Fibroblast of the conjunctiva (primary cell): ENCODE measurements at regions not wholly inside any gene's neighbourhood (a gene's known extent, or its start where the extent isn't known, plus 50 kb on each side); places are given as distances from the start of the nearest gene placed in this dataset.
"Not testable (repeated sequence)": the region's sequence is repeated elsewhere in the genome, so short reads cannot be mapped to it uniquely, and the experiment has no call there.

Source experiments
- DNase-seq: peaks from one replicate; pipeline ENCODE4 v3.0.0-alpha.2; 2010; ENCODE audit warnings: low read depth

DNA sequence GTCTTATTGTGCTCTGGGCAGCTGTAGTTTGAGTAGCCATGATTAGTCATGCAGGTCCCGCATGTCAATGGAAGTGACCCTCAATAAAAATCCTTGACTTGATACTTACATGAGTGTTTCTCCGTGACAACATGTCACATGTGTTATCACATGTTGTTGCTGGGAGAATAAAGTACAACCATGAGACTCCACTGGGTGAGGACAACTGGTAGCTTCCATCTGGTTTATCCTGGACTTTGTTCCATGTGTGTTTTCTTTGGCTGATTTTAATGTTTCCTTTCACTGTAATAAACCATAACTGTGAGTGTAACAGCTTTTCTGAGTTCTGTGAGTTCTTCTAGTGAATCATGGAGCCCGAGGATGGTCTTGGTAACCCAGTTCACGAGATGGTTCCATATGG lies 63.1 kb upstream of the NDN start:
- DNase-seq, result no peak

- no peak for DNase-seq
Observed at GRCh38 chr15:23750776-23751175, 63.7 kb upstream of the NDN start.

- no peak for DNase-seq
Observed at GRCh38 chr15:23753248-23753647, 66.1 kb upstream of the NDN start.

DNA sequence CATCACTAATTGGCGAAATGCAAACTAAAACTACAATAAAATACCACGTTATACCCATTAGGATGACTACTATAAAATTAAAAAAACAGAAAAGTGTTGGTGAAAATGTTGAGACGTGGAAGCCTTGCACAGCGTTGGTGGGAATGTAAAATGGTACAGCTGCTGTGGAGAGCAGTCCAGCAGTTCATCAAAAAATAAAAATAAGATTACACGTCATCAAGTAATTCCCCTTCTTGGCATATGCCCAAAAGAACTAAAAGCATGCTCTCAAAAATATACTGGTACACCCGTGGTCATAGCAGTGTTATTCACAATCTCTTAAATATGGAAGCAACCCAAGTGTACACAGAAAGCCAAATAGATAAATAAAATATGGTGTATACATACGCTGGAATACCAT lies 71.8 kb upstream of the NDN start:
- DNase-seq, result no peak

- DNase-seq, result no peak
Observed at GRCh38 chr15:23760024-23760423, 72.9 kb upstream of the NDN start.

DNA sequence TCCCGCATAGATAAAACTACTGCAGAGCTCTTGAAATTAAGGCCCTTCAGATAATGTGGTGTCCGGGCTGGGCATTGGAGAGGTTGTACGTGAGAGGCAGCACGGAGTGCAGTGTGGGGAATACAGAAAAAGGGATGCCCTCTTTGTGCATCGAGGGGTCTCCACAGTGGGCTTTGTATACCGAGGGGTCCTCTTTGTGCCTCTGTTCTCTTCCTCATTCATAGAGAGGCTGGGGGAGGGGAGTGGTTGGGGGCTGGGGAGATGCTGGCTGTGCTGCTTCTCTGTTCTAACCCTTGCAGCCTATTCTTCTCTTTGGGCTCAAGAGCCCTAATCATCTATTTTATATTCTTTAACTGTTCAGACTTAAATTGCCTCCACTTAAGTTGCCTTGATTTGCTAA lies 74.3 kb upstream of the NDN start:
- no peak for DNase-seq

DNA sequence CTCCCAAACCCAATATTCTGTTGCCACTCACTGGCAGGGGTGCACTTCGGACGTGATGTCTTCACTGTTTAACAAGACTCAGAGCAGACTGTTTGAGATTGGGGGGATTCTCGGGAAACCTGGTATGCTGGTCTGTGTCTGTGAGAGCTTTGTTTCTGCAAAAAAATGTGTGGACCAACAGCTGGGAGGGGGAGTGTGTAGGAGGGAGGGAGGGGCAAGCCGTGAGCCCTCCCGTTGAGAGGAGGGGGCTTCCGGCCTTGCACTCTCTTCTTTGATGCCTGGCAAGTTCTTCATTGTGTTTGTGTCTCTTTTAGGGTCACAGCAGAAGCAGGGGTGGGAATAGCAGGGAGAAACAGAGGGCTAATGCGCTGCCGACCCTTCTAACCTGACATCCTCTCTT lies 74.9 kb upstream of the NDN start:
- no peak for DNase-seq

DNA sequence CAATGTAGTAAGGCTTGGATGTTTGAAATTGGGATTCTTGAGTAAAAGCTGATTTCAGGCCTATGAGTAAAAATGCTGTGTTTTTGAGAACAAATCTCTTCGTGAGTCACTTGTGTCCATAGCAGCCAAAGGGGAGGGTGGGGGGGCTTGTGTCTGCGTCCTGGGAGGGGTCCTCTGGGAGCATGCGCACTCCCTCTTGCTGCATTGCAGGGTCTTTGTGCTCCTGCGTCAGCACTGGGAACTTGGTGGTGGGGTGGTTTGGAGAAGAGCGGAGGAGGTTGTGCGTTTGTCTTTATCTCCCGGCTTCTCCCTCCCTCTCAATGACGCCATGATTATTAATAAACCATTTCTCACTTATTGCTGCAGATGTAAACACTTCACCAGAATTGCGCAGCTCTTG lies 75.9 kb upstream of the NDN start:
- no peak for DNase-seq

DNA sequence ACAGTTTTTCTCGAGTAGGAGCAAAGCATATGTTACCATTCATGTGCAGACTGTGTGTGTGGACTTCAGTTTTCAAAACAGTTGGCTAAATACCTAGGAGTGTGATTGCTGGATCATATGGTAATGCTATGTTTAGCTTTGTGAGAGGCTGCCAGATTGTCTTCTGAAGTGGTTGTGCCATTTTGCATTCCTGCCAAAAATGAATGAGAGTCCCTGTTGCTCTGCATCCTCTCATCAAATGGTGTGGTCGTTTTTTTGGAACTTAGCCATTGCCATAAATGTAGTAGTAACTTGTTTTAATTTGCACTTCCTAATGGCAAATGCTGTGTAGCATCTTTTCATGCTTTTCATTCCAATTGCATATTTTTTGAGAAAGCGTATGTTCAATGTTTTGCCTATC lies 77.2 kb upstream of the NDN start:
- no peak for DNase-seq

- DNase-seq, result no peak
Observed at GRCh38 chr15:23764716-23765115, 77.6 kb upstream of the NDN start.

GRCh38 chr15:23766779-23767178 lies 79.7 kb upstream of the NDN start:
- DNase-seq, result not testable (repeated sequence)

GRCh38 chr15:23773093-23773492 lies 86.0 kb upstream of the NDN start:
- no peak for DNase-seq

DNA sequence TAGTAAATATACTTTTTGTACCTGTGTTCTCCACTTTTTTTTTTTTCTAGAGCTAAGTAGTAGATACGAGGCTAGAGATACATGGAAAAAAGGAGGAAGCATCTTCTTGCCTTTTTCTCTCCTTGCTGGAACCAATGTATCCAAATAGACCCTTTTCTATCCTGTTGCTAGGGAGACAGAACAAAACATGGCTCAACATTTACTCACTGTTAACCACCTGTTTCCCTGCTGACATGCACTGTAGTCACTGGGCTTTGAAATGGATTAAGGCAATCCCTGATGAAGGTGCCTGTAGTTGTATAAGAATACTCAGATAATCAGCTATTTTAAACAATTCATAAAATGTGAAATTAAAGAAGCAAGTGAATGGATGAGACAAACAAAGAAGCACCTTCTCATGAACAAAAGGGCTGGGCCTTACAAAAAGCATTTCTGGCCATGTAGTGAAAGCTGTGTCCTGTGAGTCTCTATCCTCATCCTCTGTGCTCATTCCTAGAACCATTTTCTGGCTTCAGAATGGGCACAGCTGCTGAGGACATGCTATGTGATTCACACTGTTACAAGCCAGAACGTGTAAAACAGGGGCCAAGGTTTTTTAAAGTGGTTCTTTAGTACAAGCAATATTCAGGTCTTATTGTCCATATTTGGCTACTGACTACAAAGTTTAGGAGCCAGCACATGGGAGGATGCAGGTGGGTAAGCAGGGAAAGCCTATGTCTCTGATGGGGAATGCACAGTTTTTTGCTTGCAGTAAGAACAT lies 100.4 kb upstream of the NDN start:
- DNase-seq, result no peak

DNA sequence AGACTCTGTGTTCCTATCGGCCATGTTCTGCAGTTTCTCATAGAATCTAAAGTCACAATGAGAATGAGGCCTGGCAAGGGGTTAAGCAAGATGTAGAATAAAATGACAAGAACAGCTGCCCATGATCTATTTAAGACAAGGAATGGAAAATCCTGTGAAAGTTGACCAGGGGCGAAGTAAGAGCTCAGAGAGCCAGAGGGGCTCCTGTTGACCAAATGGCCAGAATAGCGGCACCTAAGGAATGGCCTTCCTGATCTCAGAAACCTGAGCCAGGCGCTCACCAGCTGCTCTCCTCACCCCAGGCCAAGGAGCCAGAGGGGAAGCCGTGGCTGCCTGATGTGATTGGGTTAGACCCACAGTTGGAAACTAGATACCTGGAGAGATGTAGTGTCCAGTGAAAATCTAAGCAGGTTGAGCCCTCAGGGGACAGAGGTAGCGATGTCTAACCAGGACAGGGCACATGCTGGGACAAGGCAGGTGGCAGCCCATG lies 106.1 kb upstream of the NDN start:
- no peak for DNase-seq

DNA sequence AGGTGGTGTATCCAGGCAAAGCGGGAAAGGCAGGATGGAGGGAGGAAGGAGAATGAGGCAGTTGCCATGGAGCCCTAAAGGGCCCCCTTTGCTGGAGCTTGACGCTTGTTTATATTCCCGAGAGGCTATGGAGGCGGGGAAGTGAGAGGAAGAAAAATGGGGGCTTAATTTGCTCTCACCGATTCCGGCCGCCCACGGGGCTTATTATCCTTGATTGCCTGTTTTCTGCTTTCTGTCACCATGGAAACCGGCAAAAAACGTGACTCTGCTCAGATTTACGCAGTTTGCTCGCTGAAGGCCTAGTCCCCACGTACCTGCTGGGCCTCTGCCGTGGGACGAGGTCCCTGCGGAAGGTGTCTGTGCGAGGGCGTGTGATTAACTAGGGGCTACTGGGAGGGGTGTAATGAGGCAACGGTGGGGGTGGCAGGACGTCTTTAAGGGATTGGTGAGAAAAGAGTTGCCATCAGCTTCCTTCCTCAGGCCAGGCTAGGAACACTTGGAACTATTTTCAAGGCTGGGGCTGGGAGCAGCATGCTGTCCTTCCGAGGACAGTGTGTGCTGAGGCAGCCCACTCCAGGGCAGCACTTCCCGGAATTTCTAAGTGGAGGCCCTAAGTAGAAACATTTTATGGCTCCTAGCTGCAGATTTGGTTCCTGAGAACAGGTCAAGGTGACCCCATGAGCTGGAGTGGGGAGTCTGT lies 110.8 kb upstream of the NDN start:
- no peak for DNase-seq

- no peak for DNase-seq
Observed at GRCh38 chr15:23801881-23802280, 114.8 kb upstream of the NDN start.

- not testable (repeated sequence) for DNase-seq
Observed at GRCh38 chr15:23802896-23803435, 115.9 kb upstream of the NDN start.

GRCh38 chr15:23806980-23807379 lies 119.9 kb upstream of the NDN start:
- no peak for DNase-seq

GRCh38 chr15:23823508-23823907 lies 136.4 kb upstream of the NDN start:
- DNase-seq, result no peak

- no peak for DNase-seq
Observed at GRCh38 chr15:23828786-23829185, 141.7 kb upstream of the NDN start.

DNA sequence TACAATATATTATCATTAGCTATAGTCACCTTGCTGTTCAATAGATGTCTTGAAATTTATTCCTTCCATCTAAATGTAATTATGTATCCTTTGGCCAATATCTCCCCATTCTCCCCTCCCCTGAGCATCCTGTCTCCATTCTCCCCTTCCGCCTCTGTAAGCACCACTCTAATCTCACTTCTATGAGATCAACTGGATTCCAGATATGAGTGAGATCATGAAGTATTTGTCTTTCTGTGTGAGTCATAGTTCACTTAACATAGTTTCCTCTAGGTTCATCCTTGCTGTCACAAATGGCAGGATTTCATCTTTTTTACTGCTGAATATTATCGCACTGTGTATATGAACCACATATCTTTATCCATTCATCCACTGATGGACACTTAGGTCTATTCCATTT lies 148.8 kb upstream of the NDN start:
- no peak for DNase-seq

- no peak for DNase-seq
Observed at GRCh38 chr15:23839893-23840474, 152.9 kb upstream of the NDN start.

DNA sequence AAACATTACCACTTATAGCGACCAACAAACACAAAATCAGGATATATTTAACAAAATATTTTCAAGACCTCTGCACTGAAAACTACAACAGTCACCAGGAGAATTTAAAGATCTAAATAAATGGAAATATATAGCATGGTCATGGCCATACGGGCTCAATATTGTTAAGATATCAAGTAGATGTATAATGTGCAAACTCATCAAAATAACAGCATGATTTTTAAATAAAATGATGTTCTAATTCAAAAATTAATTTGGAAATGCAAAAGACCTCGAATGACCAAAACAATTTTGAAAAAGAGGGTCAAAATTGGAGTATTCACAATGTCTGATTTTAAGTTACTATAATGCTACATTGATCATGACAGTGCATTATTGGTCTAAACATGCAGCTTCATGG lies 159.1 kb upstream of the NDN start:
- DNase-seq, result no peak
